ENCODE measurements at regions not wholly inside any gene's neighbourhood (a gene's known extent, or its start where the extent isn't known, plus 50 kb on each side); places are given as distances from the start of the nearest gene placed in this dataset.

GRCh38 chr18:11268153-11268552, 118.8 kb upstream of the PIEZO2 start:
- DNase-seq (ENCODE audit: low spot score) = no peak

DNA sequence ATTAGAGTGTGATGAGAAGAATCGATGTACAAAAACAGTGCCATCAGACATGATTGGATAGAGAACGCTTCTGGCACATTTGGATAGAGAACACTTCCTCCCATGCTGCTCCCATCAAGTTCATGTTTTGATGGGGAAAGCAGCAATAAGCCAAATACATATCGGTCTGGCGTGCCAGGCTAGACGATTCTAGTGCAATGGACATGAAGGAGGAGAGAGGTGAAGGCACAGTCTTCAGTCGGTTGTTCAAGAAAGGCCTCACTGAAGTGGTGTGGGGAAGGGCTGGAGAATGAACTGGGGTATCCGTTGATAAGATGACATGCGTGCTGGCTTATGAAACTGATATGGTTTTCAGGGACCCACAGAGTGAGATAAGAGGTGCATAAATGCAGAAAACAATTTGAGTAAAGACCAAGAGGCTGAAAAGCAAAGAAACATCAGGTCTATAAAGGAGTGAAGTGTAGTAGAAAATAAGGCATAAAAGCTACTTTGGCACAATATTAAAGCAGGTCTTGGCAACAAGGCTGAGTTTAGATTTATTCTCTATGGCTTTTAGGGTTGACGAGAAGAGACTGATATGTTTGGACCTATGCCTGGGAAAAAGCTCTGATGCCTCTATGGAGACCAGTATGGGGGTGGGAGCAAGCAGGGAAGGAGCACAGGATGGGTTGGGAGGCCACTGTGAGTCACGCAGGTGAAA, 117.6 kb upstream of the PIEZO2 start:
- DNase-seq (ENCODE audit: low spot score) = no peak

DNA sequence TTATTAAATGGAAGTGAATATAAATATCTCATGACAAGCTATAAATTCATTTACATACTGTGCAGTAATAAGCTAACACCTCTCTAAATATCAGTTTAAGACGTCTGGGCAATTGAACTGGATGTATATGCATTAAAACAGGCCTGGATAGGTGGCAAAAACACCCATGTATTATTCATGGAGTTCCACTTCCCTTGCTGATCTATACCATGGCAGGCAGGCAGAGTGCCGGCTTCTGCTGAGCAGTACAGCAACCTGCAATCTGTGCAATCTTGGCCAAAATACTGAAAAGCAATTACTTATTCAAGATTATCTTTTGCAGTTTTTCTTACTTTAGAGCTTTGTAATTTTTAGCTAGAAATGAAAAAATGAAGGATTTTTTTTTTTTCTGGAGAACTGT, 112.1 kb upstream of the PIEZO2 start:
- DNase-seq (ENCODE audit: low spot score) = no peak

DNA sequence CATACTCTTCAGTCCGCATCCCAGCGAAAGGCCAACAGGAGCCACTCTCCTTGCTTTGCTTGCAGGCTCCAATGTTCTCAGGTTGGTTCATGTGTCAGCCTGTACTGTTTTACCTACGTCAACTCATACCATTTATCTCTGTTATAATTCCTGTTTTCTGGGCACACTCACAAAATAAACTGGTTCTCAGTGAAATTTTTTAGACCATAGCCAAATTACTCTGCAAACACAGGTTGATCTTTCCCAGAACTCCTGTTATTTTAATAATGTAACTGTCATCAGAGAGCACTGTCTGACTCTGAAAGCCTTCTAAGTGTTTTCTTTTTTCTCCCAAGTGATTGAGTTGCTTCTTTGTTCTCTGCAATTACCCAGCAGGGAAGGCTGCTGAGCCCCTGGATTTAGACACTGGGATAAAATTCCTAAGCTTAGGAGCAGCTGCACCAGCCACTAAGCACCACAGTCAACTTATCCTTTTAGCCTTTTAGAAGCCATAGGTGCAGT, 111.6 kb upstream of the PIEZO2 start:
- DNase-seq (ENCODE audit: low spot score) = no peak

GRCh38 chr18:11259469-11260150, 110.2 kb upstream of the PIEZO2 start:
- DNase-seq (ENCODE audit: low spot score) = no peak

- DNase-seq (ENCODE audit: low spot score) = no peak
Measured at GRCh38 chr18:11258039-11258610, 108.8 kb upstream of the PIEZO2 start.

DNA sequence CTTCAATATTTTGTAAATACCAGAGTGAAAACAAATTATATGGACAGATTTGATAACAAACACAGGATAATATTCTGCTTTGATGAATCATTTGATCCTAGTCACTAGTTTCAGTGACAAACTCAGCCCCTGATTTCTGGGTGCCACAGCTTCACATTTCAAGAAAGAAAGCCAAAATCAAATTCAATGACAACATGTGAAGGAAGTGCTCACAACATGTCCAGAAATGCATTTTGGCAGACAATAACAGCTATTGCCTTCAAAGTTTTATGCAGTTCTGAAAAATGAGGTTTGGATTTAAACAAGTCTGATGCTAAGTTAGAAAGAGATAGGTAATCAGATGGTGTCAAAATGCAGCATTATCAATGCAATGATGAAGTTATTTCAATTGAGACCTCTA, 106.9 kb upstream of the PIEZO2 start:
- no peak for DNase-seq (ENCODE audit: low spot score)

GRCh38 chr18:11251891-11252270, 102.5 kb upstream of the PIEZO2 start:
- DNase-seq (ENCODE audit: low spot score) = no peak

DNA sequence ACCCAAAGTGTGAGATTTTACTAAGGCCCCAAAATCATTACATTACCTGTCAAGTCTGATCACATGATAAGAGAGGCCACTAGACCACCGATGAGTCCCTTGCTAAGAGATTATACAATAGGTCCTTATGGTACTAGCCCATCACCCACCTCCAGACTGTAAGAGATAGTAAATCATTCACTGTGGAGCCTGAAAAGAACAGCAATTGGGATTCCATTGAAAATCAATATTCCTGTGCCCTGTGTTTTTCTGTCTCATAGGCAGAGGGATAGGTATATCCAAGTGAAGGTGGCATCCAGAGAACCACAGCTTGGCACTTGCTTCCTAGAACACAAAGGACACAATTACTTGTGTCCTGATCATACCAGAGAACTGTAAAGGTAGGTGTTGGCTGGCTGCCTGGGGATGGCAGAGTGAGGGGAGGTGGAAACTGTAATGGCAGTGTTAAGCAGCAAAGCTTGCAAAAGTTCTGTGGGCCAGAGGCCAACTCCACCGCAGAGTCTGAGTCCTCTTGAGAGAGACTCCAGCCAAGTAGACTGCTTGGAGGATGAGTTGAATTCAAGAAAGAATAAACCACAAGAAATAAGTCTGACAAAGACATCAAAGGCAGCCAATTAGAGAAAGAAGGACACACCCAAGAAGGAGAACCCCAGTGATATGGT, 102.0 kb upstream of the PIEZO2 start:
- no peak for DNase-seq (ENCODE audit: low spot score)

- no peak for DNase-seq (ENCODE audit: low spot score)
Measured at GRCh38 chr18:11249391-11249790, 100.0 kb upstream of the PIEZO2 start.

GRCh38 chr18:11247381-11247970, 98.1 kb upstream of the PIEZO2 start:
- DNase-seq (ENCODE audit: low spot score) = no peak

DNA sequence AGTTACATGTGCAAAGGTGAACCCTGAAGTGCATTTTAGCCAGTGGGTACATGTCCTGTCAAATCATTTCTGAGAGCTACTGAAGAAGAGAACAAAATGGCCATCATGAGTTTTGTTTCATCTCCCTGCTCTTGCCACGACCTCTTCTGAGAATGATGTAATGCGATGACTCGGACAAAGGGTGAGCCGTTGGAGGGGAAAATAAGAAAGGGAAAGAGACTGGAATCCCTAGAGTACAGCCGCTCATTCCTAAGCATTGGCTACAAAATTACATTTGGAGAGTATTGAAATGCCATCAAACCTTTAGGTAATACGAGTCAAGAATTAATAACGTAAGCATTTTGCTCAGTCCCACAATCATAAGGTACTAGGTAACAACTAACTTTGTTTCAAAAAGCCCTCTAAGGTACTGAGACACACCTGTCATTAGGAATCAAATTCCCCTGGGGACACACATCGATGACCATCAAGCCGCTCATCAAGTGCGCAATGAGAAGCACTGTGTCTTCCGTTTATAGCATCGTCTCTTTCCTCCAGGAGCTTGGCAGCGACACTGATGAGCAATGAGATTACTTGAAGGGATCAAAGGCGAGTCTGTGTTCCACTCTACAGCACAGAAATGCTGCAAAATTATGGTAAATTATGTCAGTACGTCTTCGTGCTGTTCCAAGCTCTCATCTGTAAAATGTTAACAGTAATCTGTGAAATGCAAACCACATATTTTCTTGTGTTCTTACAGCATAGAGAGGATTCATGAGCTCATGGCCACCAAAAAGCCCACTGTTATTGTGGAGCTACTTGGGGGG, 97.3 kb upstream of the PIEZO2 start:
- DNase-seq (ENCODE audit: low spot score) = no peak

GRCh38 chr18:11245879-11246278, 96.5 kb upstream of the PIEZO2 start:
- no peak for DNase-seq (ENCODE audit: low spot score)

DNA sequence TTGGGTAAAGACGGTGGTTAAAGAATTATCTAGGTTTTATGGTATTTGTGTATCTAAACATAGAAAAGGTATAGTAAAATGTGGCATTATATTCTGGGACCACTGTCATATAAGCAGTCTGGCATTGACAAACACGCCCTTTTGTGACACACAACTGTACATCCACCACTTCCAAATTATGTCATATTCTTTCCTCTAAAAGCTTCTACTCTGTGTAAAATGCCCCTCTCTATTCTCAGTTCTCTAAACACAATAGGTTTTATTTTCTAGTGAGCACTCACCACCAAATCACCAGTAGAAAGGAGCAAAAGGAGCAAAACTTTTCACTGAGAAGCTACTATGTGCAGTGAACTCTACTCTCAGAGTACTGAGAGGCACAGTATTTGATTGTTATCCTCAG, 88.1 kb upstream of the PIEZO2 start:
- DNase-seq (ENCODE audit: low spot score) = no peak

GRCh38 chr18:11237066-11237465, 87.7 kb upstream of the PIEZO2 start:
- no peak for DNase-seq (ENCODE audit: low spot score)

GRCh38 chr18:11224153-11224552, 74.8 kb upstream of the PIEZO2 start:
- no peak for DNase-seq (ENCODE audit: low spot score)

GRCh38 chr18:11219571-11219970, 70.2 kb upstream of the PIEZO2 start:
- DNase-seq (ENCODE audit: low spot score) = no peak

DNA sequence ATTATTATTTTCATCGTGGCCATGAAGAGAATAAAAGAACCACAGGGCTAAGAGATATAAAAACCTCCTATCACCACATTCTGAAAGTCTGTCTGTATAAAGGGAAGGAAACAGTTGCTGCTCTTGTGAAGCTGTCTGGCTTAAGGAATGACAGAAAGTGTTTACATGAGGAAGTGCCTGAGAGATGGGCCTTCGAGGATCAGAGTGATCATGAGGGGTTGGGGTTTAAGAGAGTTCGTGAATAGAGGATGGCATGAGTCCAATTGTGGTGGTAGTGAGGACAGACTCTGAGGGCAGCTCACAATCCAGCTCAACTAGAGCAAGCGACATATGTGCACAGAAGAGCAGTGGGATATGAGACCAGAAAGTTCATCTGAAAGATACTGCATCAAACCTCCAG, 65.8 kb upstream of the PIEZO2 start:
- DNase-seq (ENCODE audit: low spot score) = no peak

DNA sequence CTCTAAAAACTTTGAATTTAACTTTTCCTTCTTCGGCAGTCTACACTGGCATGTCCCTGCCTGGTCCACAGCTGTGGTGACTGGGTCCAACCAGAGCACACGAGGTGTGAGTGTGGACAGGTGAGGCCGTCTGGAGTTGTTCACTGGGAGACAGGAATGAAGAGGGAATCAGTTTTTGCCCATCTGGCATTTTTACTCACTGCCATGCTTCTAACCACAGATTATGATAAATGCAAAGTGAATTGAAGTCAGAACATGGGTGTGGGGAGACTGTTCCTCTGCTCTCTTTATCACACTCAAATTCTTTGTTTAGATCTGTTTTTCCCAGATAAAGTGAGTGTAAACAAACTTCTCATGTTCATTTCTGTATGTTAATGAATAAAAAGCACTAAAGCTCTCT, 54.7 kb upstream of the PIEZO2 start:
- no peak for DNase-seq (ENCODE audit: low spot score)

DNA sequence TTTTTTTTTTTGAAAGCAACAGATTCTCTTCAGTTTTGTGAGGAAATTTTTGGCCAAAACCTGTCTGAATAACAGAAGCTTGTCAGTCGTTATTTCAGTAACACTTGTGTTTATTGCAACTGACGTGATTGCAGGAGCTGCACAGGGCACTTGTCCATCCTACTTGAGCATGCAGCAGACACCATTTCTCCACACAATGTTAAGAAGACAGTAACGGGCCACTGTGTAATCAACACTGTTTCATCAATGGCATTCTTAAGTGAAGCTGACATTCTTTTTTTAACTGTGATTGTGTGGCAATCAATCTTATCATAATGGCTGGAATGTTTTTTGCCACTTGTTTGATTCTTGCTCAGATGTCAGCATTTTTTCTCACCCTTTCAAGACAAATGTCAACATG, 50.1 kb upstream of the PIEZO2 start:
- no peak for DNase-seq (ENCODE audit: low spot score)

All from germinal center (tissue), 1 donor.